HCT116 (cell line): ENCODE measurements at regions not wholly inside any gene's neighbourhood (a gene's known extent, or its start where the extent isn't known, plus 50 kb on each side); places are given as distances from the start of the nearest gene placed in this dataset.

ENCODE experiments used
- ATAC-seq: fragments of 200-7000 bp; cut with Tn5 transposase; 2 replicates; pipeline ENCODE4 v1.9.1; 2020; ENCODE audit warnings: mild to moderate bottlenecking, moderate library complexity
- BruUV-seq: library from RNA; stranded (reverse); fragments of 400-500 nt; replicated peaks from 2 replicates; lab custom pipeline; 2021; lab: Mats Ljungman, UMichigan
- CTCF ChIA-PET: fragments of 300-600 bp; sonication (Branson Sonifier 250); formaldehyde crosslinking; loops from one replicate; lab custom pipeline; 2021; ENCODE audit warnings: antibody characterized with exemption; lab: Charles Lee
- POLR2A ChIA-PET: fragments of 300-600, 350-600 bp; sonication (Branson Sonifier 250); formaldehyde crosslinking; loops from one replicate; lab custom pipeline; 2021; ENCODE audit warnings: antibody characterized with exemption; lab: Charles Lee
- RAD21 ChIA-PET, 2 experiments: fragments of 300-600 bp; sonication (Branson Sonifier 250); formaldehyde crosslinking; loops; one replicate each; lab custom pipeline; 2023; ENCODE audit warnings: low total read pairs in 2 of 2; ENCODE audit not compliant: uncharacterized antibody in 2 of 2, unreplicated experiment in 2 of 2, low non-redundant PET in 1 of 2; lab: Charles Lee
- DNase-seq: peaks from one replicate; pipeline ENCODE4 v3.0.0-alpha.2; 2010; ENCODE audit warnings: low read depth, low spot score
- H2AFZ ChIP-seq: fragments of 200-600 bp; shearing (Covaris generic), sonication (generic); 2 replicates; pipeline ENCODE4 v1.6.1; 2017; ENCODE audit warnings: low read depth, mixed run types, mixed read lengths, antibody characterized with exemption, low read length; ENCODE audit not compliant: poor library complexity, severe bottlenecking
- H3K27ac ChIP-seq: 2 replicates; pipeline ENCODE4 v1.5.1; 2012; ENCODE audit warnings: low read depth, low read length
- H3K27me3 ChIP-seq: fragments of 200-600 bp; sonication (generic); 2 replicates; pipeline ENCODE4 v1.6.1; 2016; ENCODE audit warnings: mixed run types, low read length, mixed read lengths; ENCODE audit not compliant: insufficient read depth
- H3K36me3 ChIP-seq, 2 experiments: fragments of 200-500 bp in 1 of 2; fragments of 200-600 bp in 1 of 2; sonication (Bioruptor generic) in 1 of 2; sonication (generic) in 1 of 2; 2 replicates each; pipeline versions ENCODE4 v1.5.1 to v1.6.1; 2014 to 2016; ENCODE audit warnings: low read length in 2 of 2, inconsistent platforms in 1 of 2, mixed read lengths in 1 of 2, mixed run types in 1 of 2; ENCODE audit not compliant: insufficient read depth in 2 of 2, control insufficient read depth in 1 of 2
- H3K4me1 ChIP-seq, 2 experiments: fragments of 200-600 bp in 1 of 2; sonication (generic) in 1 of 2; 2 replicates each; pipeline versions ENCODE4 v1.5.1 to v1.6.1; 2012 to 2017; ENCODE audit warnings: low read length in 2 of 2, inconsistent platforms in 1 of 2, mild to moderate bottlenecking in 1 of 2, mixed read lengths in 1 of 2, mixed run types in 1 of 2, moderate library complexity in 1 of 2; ENCODE audit not compliant: insufficient read depth in 2 of 2, control insufficient read depth in 1 of 2
- H3K4me2 ChIP-seq: fragments of 200-600 bp; sonication (generic); 2 replicates; pipeline ENCODE4 v1.6.1; 2017; ENCODE audit warnings: mixed run types, low read length, mixed read lengths
- H3K4me3 ChIP-seq, 2 experiments: fragments of 200-600 bp in 1 of 2; sonication (generic) in 1 of 2; replicated peaks in 1 of 2; 2 replicates each; pipeline ENCODE4 v1.5.1; 2011 to 2016; ENCODE audit warnings: low read length in 2 of 2, control low read depth in 1 of 2, low read depth in 1 of 2, mild to moderate bottlenecking in 1 of 2, mixed read lengths in 1 of 2, mixed run types in 1 of 2
- H3K79me2 ChIP-seq: fragments of 200-600 bp; sonication (generic); 2 replicates; pipeline ENCODE4 v1.6.1; 2017; ENCODE audit warnings: mild to moderate bottlenecking, mixed run types, low read length, moderate library complexity, mixed read lengths; ENCODE audit not compliant: insufficient read depth
- H3K9ac ChIP-seq: fragments of 200-600 bp; sonication (generic); 2 replicates; pipeline ENCODE4 v1.6.1; 2016; ENCODE audit warnings: low read length, mixed read lengths
- H3K9me2 ChIP-seq: fragments of 200-600 bp; sonication (generic), shearing (Covaris generic); 2 replicates; pipeline ENCODE4 v1.6.1; 2017; ENCODE audit warnings: mixed run types, mild to moderate bottlenecking, moderate library complexity; ENCODE audit not compliant: insufficient read depth
- H3K9me3 ChIP-seq, 2 experiments: fragments of 200-500 bp in 1 of 2; fragments of 200-600 bp in 1 of 2; sonication (Bioruptor generic) in 1 of 2; sonication (generic) in 1 of 2; 2 replicates each; pipeline ENCODE4 v1.6.1; 2014 to 2017; ENCODE audit warnings: low read length in 2 of 2, mixed read lengths in 2 of 2, inconsistent platforms in 1 of 2, low read depth in 1 of 2, mild to moderate bottlenecking in 1 of 2, mixed run types in 1 of 2, moderate library complexity in 1 of 2; ENCODE audit not compliant: control insufficient read depth in 1 of 2, insufficient read depth in 1 of 2
- H4K20me1 ChIP-seq: fragments of 200-600 bp; sonication (generic), shearing (Covaris generic); 2 replicates; pipeline ENCODE4 v1.6.1; 2017; ENCODE audit warnings: mixed run types, mild to moderate bottlenecking, moderate library complexity; ENCODE audit not compliant: insufficient read depth
- CBX3 ChIP-seq: IDR thresholded peaks from 2 replicates; pipeline ENCODE4 v1.6.1; 2012; ENCODE audit warnings: low read depth
- EZH2 ChIP-seq: fragments of 200-600 bp; sonication (generic); IDR thresholded peaks from 2 replicates; pipeline ENCODE4 v1.6.1; 2017; ENCODE audit warnings: antibody characterized with exemption, mixed run types
- FOSL1 ChIP-seq: IDR thresholded peaks from 2 replicates; pipeline ENCODE4 v1.6.1; 2012; ENCODE audit warnings: low read depth
- JUND ChIP-seq: IDR thresholded peaks from 2 replicates; pipeline ENCODE4 v1.6.1; 2012
- POLR2A ChIP-seq: IDR thresholded peaks from 2 replicates; pipeline ENCODE4 v1.7.0; 2011; ENCODE audit warnings: borderline replicate concordance; ENCODE audit not compliant: insufficient read depth, insufficient read length; ENCODE audit errors: extremely low read depth
- REST ChIP-seq: IDR thresholded peaks from 2 replicates; pipeline ENCODE4 v1.6.1; 2012; ENCODE audit warnings: low read depth
- SIN3A ChIP-seq: IDR thresholded peaks from 2 replicates; pipeline ENCODE4 v1.6.1; 2012; ENCODE audit warnings: low read depth
- SP1 ChIP-seq: IDR thresholded peaks from 2 replicates; pipeline ENCODE4 v1.6.1; 2012; ENCODE audit warnings: low read depth
- SRF ChIP-seq: IDR thresholded peaks from 2 replicates; pipeline ENCODE4 v1.6.1; 2012; ENCODE audit warnings: low read depth
- ZFX ChIP-seq: fragments of 450-650 bp; IDR thresholded peaks from 2 replicates; pipeline ENCODE4 v1.6.1; 2017
- intact Hi-C: fragments of 100-400 bp; cut with micrococcal nuclease; formaldehyde crosslinking; loops from 2 replicates; pipeline ENCODE4 v1.10.0; 2022
- TF ChIP-seq, protein P1 (sequence below): IDR thresholded peaks from 2 replicates; pipeline ENCODE4 v1.6.1; 2012
- TF ChIP-seq, protein P2 (sequence below): IDR thresholded peaks from 2 replicates; pipeline ENCODE4 v1.6.1; 2011; ENCODE audit warnings: mild to moderate bottlenecking, low read length, moderate library complexity; ENCODE audit not compliant: insufficient replicate concordance; ENCODE audit errors: extremely low read depth
- TF ChIP-seq, protein P3 (sequence below), 3 experiments: fragments of 200-600 bp in 1 of 3; sonication (generic) in 1 of 3; IDR thresholded peaks in 2 of 3; conservative IDR thresholded peaks in 1 of 3; 2 replicates each; pipeline ENCODE4 v1.5.1; 2012 to 2017; ENCODE audit warnings: low read depth in 2 of 3, low read length in 2 of 3, antibody characterized with exemption in 1 of 3, borderline replicate concordance in 1 of 3, control low read depth in 1 of 3, mild to moderate bottlenecking in 1 of 3, mixed read lengths in 1 of 3, mixed run types in 1 of 3, moderate library complexity in 1 of 3; ENCODE audit not compliant: insufficient read depth in 1 of 3

DNA sequence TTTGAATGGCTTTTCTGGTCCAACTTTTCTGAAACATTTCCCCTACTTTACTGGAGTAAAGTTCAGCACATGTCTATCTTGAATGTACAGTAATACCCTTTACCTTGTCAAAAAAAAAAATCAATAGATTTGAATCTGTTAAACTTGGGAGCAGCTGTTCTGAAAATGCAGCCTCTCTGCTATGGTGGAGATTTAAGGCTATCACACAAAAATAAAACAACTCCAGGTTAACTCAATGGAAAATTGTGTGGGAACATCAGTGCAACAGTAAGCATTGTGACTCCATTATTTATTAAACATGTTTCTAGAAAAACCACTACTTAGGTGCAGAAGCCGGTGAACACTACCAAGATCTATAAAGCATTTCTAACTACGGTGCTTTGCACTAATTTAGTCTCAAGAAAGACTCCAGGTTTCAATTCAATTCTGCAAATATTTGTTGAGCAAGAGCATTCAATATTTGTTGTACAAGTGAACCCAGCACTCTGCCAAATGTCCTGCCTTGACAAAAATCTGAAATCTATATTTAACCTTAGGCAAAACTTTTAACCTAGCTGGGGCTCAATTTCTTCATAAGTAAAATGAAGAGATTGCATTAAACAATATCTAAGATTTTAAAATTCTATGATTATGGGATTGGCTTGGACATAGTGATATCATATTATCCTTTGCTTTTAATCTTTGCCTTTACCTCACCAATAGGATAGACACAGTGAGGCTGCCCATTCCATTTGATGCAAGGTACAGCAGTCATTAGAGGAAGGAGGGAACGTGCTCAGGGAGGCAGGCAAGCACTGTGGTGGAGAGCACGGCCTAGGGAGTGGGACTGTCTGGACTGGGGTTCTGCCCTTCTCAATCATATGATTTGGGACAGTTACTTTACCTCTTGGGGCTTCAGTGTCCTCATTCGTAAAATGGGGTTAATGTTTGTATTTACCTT lies 155.2 kb downstream of the KITLG start:
- no peak overlapping the region for H3K4me2 ChIP-seq
- CTCF ChIA-PET: no interaction called here
- no peak overlapping the region for H3K4me3 ChIP-seq
- no peak overlapping the region for H2AFZ ChIP-seq
- no TSS peak for BruUV-seq
- RAD21 ChIA-PET: no interaction called here
- H3K9me2 ChIP-seq: peaks cover 3% of the 10 kb centered on the region; the same call in 1 of the 2 replicates
- ATAC-seq (no peak), DNase-seq (no peak)
- TF ChIP-seq, protein P1, sequence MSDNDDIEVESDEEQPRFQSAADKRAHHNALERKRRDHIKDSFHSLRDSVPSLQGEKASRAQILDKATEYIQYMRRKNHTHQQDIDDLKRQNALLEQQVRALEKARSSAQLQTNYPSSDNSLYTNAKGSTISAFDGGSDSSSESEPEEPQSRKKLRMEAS: no peak
- TF ChIP-seq POLR2A (no peak), FOSL1 (no peak), EZH2 (no peak), ZFX (no peak), REST (no peak), CBX3 (no peak), SP1 (no peak), SIN3A (no peak), SRF (no peak), JUND (no peak)
- TF ChIP-seq, protein P2, sequence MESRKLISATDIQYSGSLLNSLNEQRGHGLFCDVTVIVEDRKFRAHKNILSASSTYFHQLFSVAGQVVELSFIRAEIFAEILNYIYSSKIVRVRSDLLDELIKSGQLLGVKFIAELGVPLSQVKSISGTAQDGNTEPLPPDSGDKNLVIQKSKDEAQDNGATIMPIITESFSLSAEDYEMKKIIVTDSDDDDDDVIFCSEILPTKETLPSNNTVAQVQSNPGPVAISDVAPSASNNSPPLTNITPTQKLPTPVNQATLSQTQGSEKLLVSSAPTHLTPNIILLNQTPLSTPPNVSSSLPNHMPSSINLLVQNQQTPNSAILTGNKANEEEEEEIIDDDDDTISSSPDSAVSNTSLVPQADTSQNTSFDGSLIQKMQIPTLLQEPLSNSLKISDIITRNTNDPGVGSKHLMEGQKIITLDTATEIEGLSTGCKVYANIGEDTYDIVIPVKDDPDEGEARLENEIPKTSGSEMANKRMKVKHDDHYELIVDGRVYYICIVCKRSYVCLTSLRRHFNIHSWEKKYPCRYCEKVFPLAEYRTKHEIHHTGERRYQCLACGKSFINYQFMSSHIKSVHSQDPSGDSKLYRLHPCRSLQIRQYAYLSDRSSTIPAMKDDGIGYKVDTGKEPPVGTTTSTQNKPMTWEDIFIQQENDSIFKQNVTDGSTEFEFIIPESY: no peak
- TF ChIP-seq, protein P3, sequence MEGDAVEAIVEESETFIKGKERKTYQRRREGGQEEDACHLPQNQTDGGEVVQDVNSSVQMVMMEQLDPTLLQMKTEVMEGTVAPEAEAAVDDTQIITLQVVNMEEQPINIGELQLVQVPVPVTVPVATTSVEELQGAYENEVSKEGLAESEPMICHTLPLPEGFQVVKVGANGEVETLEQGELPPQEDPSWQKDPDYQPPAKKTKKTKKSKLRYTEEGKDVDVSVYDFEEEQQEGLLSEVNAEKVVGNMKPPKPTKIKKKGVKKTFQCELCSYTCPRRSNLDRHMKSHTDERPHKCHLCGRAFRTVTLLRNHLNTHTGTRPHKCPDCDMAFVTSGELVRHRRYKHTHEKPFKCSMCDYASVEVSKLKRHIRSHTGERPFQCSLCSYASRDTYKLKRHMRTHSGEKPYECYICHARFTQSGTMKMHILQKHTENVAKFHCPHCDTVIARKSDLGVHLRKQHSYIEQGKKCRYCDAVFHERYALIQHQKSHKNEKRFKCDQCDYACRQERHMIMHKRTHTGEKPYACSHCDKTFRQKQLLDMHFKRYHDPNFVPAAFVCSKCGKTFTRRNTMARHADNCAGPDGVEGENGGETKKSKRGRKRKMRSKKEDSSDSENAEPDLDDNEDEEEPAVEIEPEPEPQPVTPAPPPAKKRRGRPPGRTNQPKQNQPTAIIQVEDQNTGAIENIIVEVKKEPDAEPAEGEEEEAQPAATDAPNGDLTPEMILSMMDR (IDR thresholded peaks at IDR 0.05 in 2 of 3, conservative IDR thresholded peaks at IDR 0.05 in 1 of 3; ENCODE audit: borderline replicate concordance in 1 of 3, insufficient read depth in 1 of 3, low read depth in 2 of 3, low read length in 2 of 3): no peak
- no peaks in the 10 kb centered on the region for H3K79me2 ChIP-seq
- H3K9me3 ChIP-seq: no peaks in the 10 kb centered on the region
- no peaks in the 10 kb centered on the region for H3K36me3 ChIP-seq
- H3K4me1 ChIP-seq: peaks cover 0 to 10% of the 10 kb centered on the region in 2 experiments; a peak in 2 of 4 replicates
- POLR2A ChIA-PET: no interaction called here
- H3K27me3 ChIP-seq: no peaks in the 10 kb centered on the region
- intact Hi-C loops: no loop called here
- no peak overlapping the region for H3K27ac ChIP-seq
- no peak overlapping the region for H3K9ac ChIP-seq
- H4K20me1 ChIP-seq: no peaks in the 10 kb centered on the region
